K562 (cell line): ENCODE measurements at regions not wholly inside any gene's neighbourhood (a gene's known extent, or its start where the extent isn't known, plus 50 kb on each side); places are given as distances from the start of the nearest gene placed in this dataset.

Source experiments
- ATAC-seq: fragments of 200-7000 bp; cut with Tn5 transposase; 3 replicates; pipeline ENCODE4 v1.9.1; 2020; ENCODE audit warnings: moderate library complexity
- BruUV-seq: library from RNA; stranded (reverse); fragments of 400-500 nt; replicated peaks from 2 replicates; lab custom pipeline; 2021; lab: Mats Ljungman, UMichigan
- CTCF ChIA-PET: fragments of 300-600 bp; formaldehyde crosslinking; extraction: SDS; loops from one replicate; lab custom pipeline; 2021; ENCODE audit warnings: low intra/inter-chr PET ratio; lab: Yijun Ruan, JAX
- POLR2A ChIA-PET: fragments of 300-600, 350-650 bp; sonication (Branson Sonifier 250); formaldehyde crosslinking; extraction: SDS; loops from one replicate; lab custom pipeline; 2021; ENCODE audit warnings: antibody characterized with exemption, inconsistent platforms; lab: Yijun Ruan, JAX
- DNase-seq, 4 experiments: peaks; one replicate each; pipeline versions ENCODE4 v3.0.0 to v3.0.0-alpha.2; 2011 to 2018; ENCODE audit warnings: low spot score in 3 of 4, mixed read lengths in 3 of 4; ENCODE audit errors: extremely low read depth in 1 of 4
- FAIRE-seq: peaks from 2 replicates; lab custom pipeline; 2011; peaks lifted over from hg19 to GRCh38; lab: Jason Lieb, UNC
- H2AFZ ChIP-seq: 2 replicates; pipeline ENCODE4 v1.6.0; 2011; ENCODE audit warnings: low read depth, low read length, control low read depth, inconsistent platforms
- H3K27ac ChIP-seq: fragments of 200-600 bp; 3 replicates; pipeline ENCODE4 v1.8.0; 2011; ENCODE audit warnings: low read depth, mild to moderate bottlenecking, control low read depth, inconsistent platforms, low read length, moderate library complexity, mixed read lengths; ENCODE audit errors: extremely low read depth
- H3K27me3 ChIP-seq, 2 experiments: fragments of 300-600 bp in 1 of 2; 2 replicates in 1 of 2; 3 replicates in 1 of 2; pipeline versions ENCODE4 v1.6.0 to v1.8.0; 2011; ENCODE audit warnings: inconsistent platforms in 2 of 2, low read length in 2 of 2, mild to moderate bottlenecking in 1 of 2, mixed read lengths in 1 of 2, moderate library complexity in 1 of 2; ENCODE audit not compliant: control insufficient read depth in 2 of 2, insufficient read depth in 2 of 2
- H3K36me3 ChIP-seq: fragments of 300-600 bp; 3 replicates; pipeline ENCODE4 v1.8.0; 2011; ENCODE audit warnings: mild to moderate bottlenecking, low read length, inconsistent platforms; ENCODE audit not compliant: control insufficient read depth, insufficient read depth
- H3K4me1 ChIP-seq, 2 experiments: fragments of 200-600 bp in 1 of 2; replicated peaks in 1 of 2; 2 replicates in 1 of 2; 3 replicates in 1 of 2; pipeline versions ENCODE4 v1.5.1 to v1.8.0; 2011; ENCODE audit warnings: inconsistent platforms in 2 of 2, low read length in 2 of 2, mild to moderate bottlenecking in 1 of 2, mixed read lengths in 1 of 2, moderate library complexity in 1 of 2; ENCODE audit not compliant: control insufficient read depth in 2 of 2, insufficient read depth in 2 of 2
- H3K4me2 ChIP-seq: 2 replicates; pipeline ENCODE4 v1.6.1; 2011; ENCODE audit warnings: low read length, control low read depth, inconsistent platforms, mixed read lengths; ENCODE audit not compliant: insufficient read depth
- H3K4me3 ChIP-seq: fragments of 200-600 bp; sonication (generic), shearing (Covaris generic); 2 replicates; pipeline ENCODE4 v1.5.1; 2016; ENCODE audit warnings: control low read depth, inconsistent platforms
- H3K79me2 ChIP-seq: fragments of 200-600 bp; 3 replicates; pipeline ENCODE4 v1.8.0; 2011; ENCODE audit warnings: low read length, inconsistent platforms; ENCODE audit not compliant: control insufficient read depth, insufficient read depth
- H3K9ac ChIP-seq, 2 experiments: 2 replicates each; pipeline versions ENCODE4 v1.6.0 to v1.6.1; 2011; ENCODE audit warnings: low read depth in 2 of 2, low read length in 2 of 2, control low read depth in 1 of 2, inconsistent platforms in 1 of 2, mild to moderate bottlenecking in 1 of 2, mixed read lengths in 1 of 2; ENCODE audit not compliant: insufficient read depth in 1 of 2
- H3K9me1 ChIP-seq: one replicate; pipeline ENCODE4 v1.6.0; 2011; ENCODE audit warnings: inconsistent platforms, mild to moderate bottlenecking, low read length, moderate library complexity; ENCODE audit not compliant: control insufficient read depth, insufficient read depth
- H3K9me3 ChIP-seq: replicated peaks from 2 replicates; pipeline ENCODE4 v1.5.1; 2011; ENCODE audit warnings: low read depth, low read length, inconsistent platforms; ENCODE audit not compliant: control insufficient read depth, insufficient read depth
- H4K20me1 ChIP-seq: replicated peaks from 2 replicates; pipeline ENCODE4 v1.6.1; 2011; ENCODE audit warnings: low read length, inconsistent platforms, mixed read lengths; ENCODE audit not compliant: control insufficient read depth, insufficient read depth
- ETV6 ChIP-seq, 3 experiments: fragments of 150-350 bp in 1 of 3; sonication (generic) in 1 of 3; formaldehyde crosslinking in 1 of 3; IDR thresholded peaks; 2 replicates each; pipeline versions ENCODE4 v1.6.1 to v1.8.0; 2014 to 2022; ENCODE audit warnings: borderline replicate concordance in 2 of 3, low read depth in 2 of 3, antibody characterized with exemption in 1 of 3, low read length in 1 of 3, mild to moderate bottlenecking in 1 of 3, missing genetic modification reagents in 1 of 3
- MAFG ChIP-seq: fragments of 450-650 bp; conservative IDR thresholded peaks from 2 replicates; pipeline ENCODE4 v1.6.1; 2016; ENCODE audit warnings: missing genetic modification characterization, missing compliant biosample characterization
- MEIS2 ChIP-seq: fragments of 450-650 bp; IDR thresholded peaks from 2 replicates; pipeline ENCODE4 v1.6.1; 2014; ENCODE audit warnings: mild to moderate bottlenecking; ENCODE audit not compliant: partially characterized antibody
- SIX5 ChIP-seq, 2 experiments: IDR thresholded peaks; 2 replicates each; pipeline ENCODE4 v1.6.1; 2011; ENCODE audit warnings: low read length in 2 of 2, borderline replicate concordance in 1 of 2, low read depth in 1 of 2, mild to moderate bottlenecking in 1 of 2, moderate library complexity in 1 of 2; ENCODE audit not compliant: insufficient read depth in 1 of 2
- SLC30A9 ChIP-seq: fragments of 250-450 bp; sonication (Bioruptor Pico); IDR thresholded peaks from 2 replicates; pipeline ENCODE4 v1.8.0; 2022; ENCODE audit warnings: mild to moderate bottlenecking, moderate library complexity
- THRAP3 ChIP-seq: fragments of 450-650 bp; IDR thresholded peaks from 2 replicates; pipeline ENCODE4 v1.6.1; 2016; ENCODE audit warnings: mild to moderate bottlenecking, inconsistent platforms, borderline replicate concordance
- XRCC4 ChIP-seq: IDR thresholded peaks from one replicate; pipeline ENCODE4 v1.6.1; 2011; ENCODE audit not compliant: insufficient read depth, insufficient read length; ENCODE audit errors: extremely low read depth
- ZNF146 ChIP-seq: IDR thresholded peaks from one replicate; pipeline ENCODE4 v1.6.1; 2018; ENCODE audit warnings: missing compliant biosample characterization; ENCODE audit not compliant: unreplicated experiment
- WGBS: fragments of 100-300 bp; shearing (Covaris generic); methylation state at CpG from one replicate; pipeline ENCODE4 v1.1.6; 2016; ENCODE audit warnings: low coverage, mixed read lengths; ENCODE audit not compliant: insufficient coverage; ENCODE audit errors: missing lambda C conversion rate; 5-methylcytosine and 5-hydroxymethylcytosine counted together
- in situ Hi-C: fragments of 300-500 bp; cut with MboI; formaldehyde crosslinking; loops from 4 replicates; pipeline ENCODE4 v1.15.0; 2018; ENCODE audit warnings: inconsistent platforms, mixed read lengths
- intact Hi-C: fragments of 100-400 bp; cut with micrococcal nuclease; formaldehyde crosslinking; loops from 2 replicates; pipeline ENCODE4 v1.14.2; 2022
- TF ChIP-seq, protein P1 (sequence below): fragments of 450-650 bp; IDR thresholded peaks from one replicate; pipeline ENCODE4 v1.6.1; 2018; ENCODE audit warnings: mild to moderate bottlenecking, moderate library complexity; ENCODE audit not compliant: partially characterized antibody
- TF ChIP-seq, protein P2 (sequence below), 3 experiments: fragments of 200-800 bp in 1 of 3; fragments of 250-450 bp in 1 of 3; fragments of 450-650 bp in 1 of 3; sonication (Bioruptor Pico) in 1 of 3; sonication (Bioruptor generic) in 1 of 3; formaldehyde crosslinking in 1 of 3; IDR thresholded peaks; 2 replicates each; pipeline versions ENCODE4 v1.6.1 to v1.8.0; 2016 to 2022; ENCODE audit warnings: mild to moderate bottlenecking in 2 of 3, missing genetic modification characterization in 2 of 3, missing compliant biosample characterization in 1 of 3, moderate library complexity in 1 of 3

DNA sequence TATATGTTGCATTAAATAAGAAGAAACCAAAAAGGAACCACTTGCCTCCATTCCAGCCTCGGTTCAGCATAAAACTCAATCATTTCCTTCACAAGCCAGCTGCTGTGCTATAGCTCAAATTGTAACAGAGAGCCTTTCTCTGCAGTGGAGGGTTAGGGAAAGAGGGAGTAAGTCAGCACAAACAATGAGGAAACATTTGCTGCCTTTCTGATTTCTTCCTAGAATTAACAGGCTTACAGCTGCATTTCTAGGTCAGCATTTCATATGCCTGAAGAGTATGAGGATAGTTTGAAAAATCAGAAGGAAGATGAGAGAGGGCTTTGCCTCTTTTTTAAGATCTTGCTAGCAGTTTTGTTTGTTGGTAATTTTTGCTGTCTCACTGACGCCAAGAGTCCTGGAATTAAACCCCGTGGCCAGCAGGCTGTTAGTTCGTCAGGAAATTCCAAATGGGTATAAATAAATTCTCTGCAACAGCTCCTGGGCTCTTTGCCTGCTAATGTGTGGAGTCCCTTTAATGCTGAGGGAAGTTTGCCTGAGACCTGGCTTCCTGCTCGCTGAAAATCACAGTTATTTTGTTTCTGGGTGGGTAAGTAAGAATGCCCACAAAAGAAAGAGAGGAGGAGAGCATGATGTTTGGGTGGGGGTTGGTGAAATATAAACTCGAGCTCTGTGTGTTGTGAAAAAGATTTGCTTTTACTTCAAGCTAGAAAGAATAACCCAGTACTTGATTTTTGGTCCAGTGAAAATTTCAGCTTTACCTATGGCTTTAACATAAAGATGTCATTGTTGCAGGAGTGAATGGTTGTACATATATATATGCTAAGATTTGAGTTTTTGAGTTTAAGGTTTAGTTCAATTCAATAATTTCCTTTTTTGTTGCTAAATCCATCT is 148.1 kb upstream of the DMRT1 start:
- no peak for FAIRE-seq
- H3K4me2 ChIP-seq = no peak overlapping the region
- H3K27ac ChIP-seq = no peak overlapping the region
- in situ Hi-C loops = no loop called here
- POLR2A ChIA-PET = interaction anchor here (0.6 kb wide), 1 partner anchor 62 kb away, joined by 4 read pairs; no protein-coding TSS in a partner anchor
- no peaks in the 10 kb centered on the region for H4K20me1 ChIP-seq
- intact Hi-C loops = no loop called here
- BruUV-seq = no TSS peak
- no peaks in the 10 kb centered on the region for H3K9me1 ChIP-seq
- no peak for ATAC-seq
- H3K4me3 ChIP-seq = no peak overlapping the region
- H2AFZ ChIP-seq = no peak overlapping the region
- no peaks in the 10 kb centered on the region for H3K9me3 ChIP-seq
- CTCF ChIA-PET = no interaction called here
- DNase-seq = no peak
- no peaks in the 10 kb centered on the region for H3K4me1 ChIP-seq
- WGBS = 0% methylated on average over 5 of the region's 6 CpGs
- H3K9ac ChIP-seq = no peak overlapping the region
- no peaks in the 10 kb centered on the region for H3K36me3 ChIP-seq
- no peak for TF ChIP-seq MAFG (tag)
- TF ChIP-seq, protein P1, sequence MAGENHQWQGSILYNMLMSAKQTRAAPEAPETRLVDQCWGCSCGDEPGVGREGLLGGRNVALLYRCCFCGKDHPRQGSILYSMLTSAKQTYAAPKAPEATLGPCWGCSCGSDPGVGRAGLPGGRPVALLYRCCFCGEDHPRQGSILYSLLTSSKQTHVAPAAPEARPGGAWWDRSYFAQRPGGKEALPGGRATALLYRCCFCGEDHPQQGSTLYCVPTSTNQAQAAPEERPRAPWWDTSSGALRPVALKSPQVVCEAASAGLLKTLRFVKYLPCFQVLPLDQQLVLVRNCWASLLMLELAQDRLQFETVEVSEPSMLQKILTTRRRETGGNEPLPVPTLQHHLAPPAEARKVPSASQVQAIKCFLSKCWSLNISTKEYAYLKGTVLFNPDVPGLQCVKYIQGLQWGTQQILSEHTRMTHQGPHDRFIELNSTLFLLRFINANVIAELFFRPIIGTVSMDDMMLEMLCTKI = no peak
- TF ChIP-seq ZNF146 (CRISPR knock-in tag) = no peak
- TF ChIP-seq XRCC4 = no peak
- TF ChIP-seq, protein P2, sequence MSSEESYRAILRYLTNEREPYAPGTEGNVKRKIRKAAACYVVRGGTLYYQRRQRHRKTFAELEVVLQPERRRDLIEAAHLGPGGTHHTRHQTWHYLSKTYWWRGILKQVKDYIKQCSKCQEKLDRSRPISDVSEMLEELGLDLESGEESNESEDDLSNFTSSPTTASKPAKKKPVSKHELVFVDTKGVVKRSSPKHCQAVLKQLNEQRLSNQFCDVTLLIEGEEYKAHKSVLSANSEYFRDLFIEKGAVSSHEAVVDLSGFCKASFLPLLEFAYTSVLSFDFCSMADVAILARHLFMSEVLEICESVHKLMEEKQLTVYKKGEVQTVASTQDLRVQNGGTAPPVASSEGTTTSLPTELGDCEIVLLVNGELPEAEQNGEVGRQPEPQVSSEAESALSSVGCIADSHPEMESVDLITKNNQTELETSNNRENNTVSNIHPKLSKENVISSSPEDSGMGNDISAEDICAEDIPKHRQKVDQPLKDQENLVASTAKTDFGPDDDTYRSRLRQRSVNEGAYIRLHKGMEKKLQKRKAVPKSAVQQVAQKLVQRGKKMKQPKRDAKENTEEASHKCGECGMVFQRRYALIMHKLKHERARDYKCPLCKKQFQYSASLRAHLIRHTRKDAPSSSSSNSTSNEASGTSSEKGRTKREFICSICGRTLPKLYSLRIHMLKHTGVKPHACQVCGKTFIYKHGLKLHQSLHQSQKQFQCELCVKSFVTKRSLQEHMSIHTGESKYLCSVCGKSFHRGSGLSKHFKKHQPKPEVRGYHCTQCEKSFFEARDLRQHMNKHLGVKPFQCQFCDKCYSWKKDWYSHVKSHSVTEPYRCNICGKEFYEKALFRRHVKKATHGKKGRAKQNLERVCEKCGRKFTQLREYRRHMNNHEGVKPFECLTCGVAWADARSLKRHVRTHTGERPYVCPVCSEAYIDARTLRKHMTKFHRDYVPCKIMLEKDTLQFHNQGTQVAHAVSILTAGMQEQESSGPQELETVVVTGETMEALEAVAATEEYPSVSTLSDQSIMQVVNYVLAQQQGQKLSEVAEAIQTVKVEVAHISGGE (CRISPR knock-in tag; IDR thresholded peaks at IDR 0.05) = no peak
- no peak for TF ChIP-seq ETV6 (IDR thresholded peaks at IDR 0.05; ENCODE audit: borderline replicate concordance in 1 of 2, low read depth in 2 of 2, low read length in 1 of 2)
- no peak for TF ChIP-seq ETV6 (CRISPR knock-in tag; IDR thresholded peaks at IDR 0.05; ENCODE audit: borderline replicate concordance)
- TF ChIP-seq MEIS2 = no peak
- TF ChIP-seq SIX5 (IDR thresholded peaks at IDR 0.05; ENCODE audit: borderline replicate concordance in 1 of 2, insufficient read depth in 1 of 2, low read depth in 1 of 2, low read length in 2 of 2) = no peak
- no peak for TF ChIP-seq SLC30A9
- no peak for TF ChIP-seq THRAP3
- TF ChIP-seq, all 486 proteins: peak for 0
- peaks cover 0 to 10% of the 10 kb centered on the region in 2 experiments; a peak in 1 of 5 replicates for H3K27me3 ChIP-seq
- no peaks in the 10 kb centered on the region for H3K79me2 ChIP-seq
